HepG2 (cell line): ENCODE measurements at regions not wholly inside any gene's neighbourhood (a gene's known extent, or its start where the extent isn't known, plus 50 kb on each side); places are given as distances from the start of the nearest gene placed in this dataset.

Experiments used
- ELF1 ChIP-seq: sonication (generic); formaldehyde crosslinking; IDR thresholded peaks from 2 replicates; pipeline ENCODE4 v1.4.0; 2020; ENCODE audit warnings: missing genetic modification reagents
- ELF4 ChIP-seq: sonication (generic); formaldehyde crosslinking; IDR thresholded peaks from 2 replicates; pipeline ENCODE4 v1.5.0; 2020; ENCODE audit warnings: missing genetic modification reagents, mild to moderate bottlenecking, moderate library complexity, borderline replicate concordance
- EZH2 ChIP-seq: conservative IDR thresholded peaks from 2 replicates; pipeline ENCODE4 v1.6.1; 2012; ENCODE audit warnings: mild to moderate bottlenecking, low read depth, low read length, moderate library complexity
- PCBP2 ChIP-seq: fragments of 200-400 bp; formaldehyde crosslinking; optimal IDR thresholded peaks from 2 replicates; pipeline ENCODE3; 2018; ENCODE audit warnings: low read length, low read depth; ENCODE audit not compliant: poor library complexity, severe bottlenecking
- POLR2A ChIP-seq, 2 experiments: IDR thresholded peaks; 2 replicates each; pipeline ENCODE4 v1.6.1; 2011; ENCODE audit warnings: low read depth in 2 of 2, low read length in 2 of 2, mild to moderate bottlenecking in 1 of 2, moderate library complexity in 1 of 2; ENCODE audit not compliant: insufficient read depth in 1 of 2
- ZNF292 ChIP-seq: sonication (generic); formaldehyde crosslinking; IDR thresholded peaks from 2 replicates; pipeline ENCODE4 v1.8.1; 2022; ENCODE audit warnings: mild to moderate bottlenecking, low read depth, missing genetic modification reagents, borderline replicate concordance
- ZNF670 ChIP-seq: sonication (generic); formaldehyde crosslinking; IDR thresholded peaks from 2 replicates; pipeline ENCODE4 v1.8.0; 2022; ENCODE audit warnings: mild to moderate bottlenecking, missing genetic modification reagents, borderline replicate concordance
- TF ChIP-seq, protein P1 (sequence below): sonication (generic); formaldehyde crosslinking; IDR thresholded peaks from 2 replicates; pipeline ENCODE4 v1.5.0; 2020; ENCODE audit warnings: mild to moderate bottlenecking, missing genetic modification reagents, moderate library complexity
- TF ChIP-seq, protein P2 (sequence below): sonication (generic); formaldehyde crosslinking; IDR thresholded peaks from 2 replicates; pipeline ENCODE4 v1.4.0; 2020; ENCODE audit warnings: missing genetic modification reagents
- TF ChIP-seq, protein P3 (sequence below): IDR thresholded peaks from 2 replicates; pipeline ENCODE4 v1.6.1; 2012; ENCODE audit warnings: inconsistent platforms
- TF ChIP-seq, protein P4 (sequence below): sonication (generic); formaldehyde crosslinking; IDR thresholded peaks from 2 replicates; pipeline ENCODE4 v1.5.0; 2020; ENCODE audit warnings: missing genetic modification reagents, mild to moderate bottlenecking, borderline replicate concordance
- TF ChIP-seq, protein P5 (sequence below), 2 experiments: sonication (generic) in 1 of 2; formaldehyde crosslinking in 1 of 2; IDR thresholded peaks; 2 replicates each; pipeline versions ENCODE4 v1.5.1 to v1.6.1; 2011 to 2020; ENCODE audit warnings: borderline replicate concordance in 1 of 2, low read depth in 1 of 2, low read length in 1 of 2, mild to moderate bottlenecking in 1 of 2, missing genetic modification reagents in 1 of 2, moderate library complexity in 1 of 2

DNA sequence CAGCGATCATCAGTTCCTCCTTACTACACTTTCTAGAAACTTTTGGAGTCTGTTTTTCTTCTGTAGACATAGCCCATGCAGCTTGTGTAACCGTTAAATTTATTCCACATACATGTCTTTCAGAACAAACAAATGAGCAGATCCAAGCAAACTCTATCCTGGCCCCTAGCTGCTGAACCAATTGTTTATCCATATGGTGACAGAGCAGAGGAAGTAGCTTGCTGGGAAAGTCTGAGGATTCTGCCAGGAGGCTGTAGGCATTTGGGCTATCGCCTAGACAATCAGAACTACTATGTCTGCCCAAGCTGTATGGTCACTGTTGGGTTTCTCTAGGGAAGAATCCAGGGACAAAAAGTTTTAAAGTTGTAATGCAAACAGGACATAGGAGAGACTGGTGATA lies 343.7 kb downstream of the SPRY2 start:
- no peak for TF ChIP-seq ZNF670 (CRISPR knock-in tag)
- no peak for TF ChIP-seq ZNF292 (CRISPR knock-in tag)
- TF ChIP-seq, protein P1, sequence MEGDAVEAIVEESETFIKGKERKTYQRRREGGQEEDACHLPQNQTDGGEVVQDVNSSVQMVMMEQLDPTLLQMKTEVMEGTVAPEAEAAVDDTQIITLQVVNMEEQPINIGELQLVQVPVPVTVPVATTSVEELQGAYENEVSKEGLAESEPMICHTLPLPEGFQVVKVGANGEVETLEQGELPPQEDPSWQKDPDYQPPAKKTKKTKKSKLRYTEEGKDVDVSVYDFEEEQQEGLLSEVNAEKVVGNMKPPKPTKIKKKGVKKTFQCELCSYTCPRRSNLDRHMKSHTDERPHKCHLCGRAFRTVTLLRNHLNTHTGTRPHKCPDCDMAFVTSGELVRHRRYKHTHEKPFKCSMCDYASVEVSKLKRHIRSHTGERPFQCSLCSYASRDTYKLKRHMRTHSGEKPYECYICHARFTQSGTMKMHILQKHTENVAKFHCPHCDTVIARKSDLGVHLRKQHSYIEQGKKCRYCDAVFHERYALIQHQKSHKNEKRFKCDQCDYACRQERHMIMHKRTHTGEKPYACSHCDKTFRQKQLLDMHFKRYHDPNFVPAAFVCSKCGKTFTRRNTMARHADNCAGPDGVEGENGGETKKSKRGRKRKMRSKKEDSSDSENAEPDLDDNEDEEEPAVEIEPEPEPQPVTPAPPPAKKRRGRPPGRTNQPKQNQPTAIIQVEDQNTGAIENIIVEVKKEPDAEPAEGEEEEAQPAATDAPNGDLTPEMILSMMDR (CRISPR knock-in tag) = no peak
- TF ChIP-seq POLR2A (IDR thresholded peaks at IDR 0.05; ENCODE audit: insufficient read depth in 1 of 2, low read depth in 2 of 2, low read length in 2 of 2) = no peak
- TF ChIP-seq, protein P2, sequence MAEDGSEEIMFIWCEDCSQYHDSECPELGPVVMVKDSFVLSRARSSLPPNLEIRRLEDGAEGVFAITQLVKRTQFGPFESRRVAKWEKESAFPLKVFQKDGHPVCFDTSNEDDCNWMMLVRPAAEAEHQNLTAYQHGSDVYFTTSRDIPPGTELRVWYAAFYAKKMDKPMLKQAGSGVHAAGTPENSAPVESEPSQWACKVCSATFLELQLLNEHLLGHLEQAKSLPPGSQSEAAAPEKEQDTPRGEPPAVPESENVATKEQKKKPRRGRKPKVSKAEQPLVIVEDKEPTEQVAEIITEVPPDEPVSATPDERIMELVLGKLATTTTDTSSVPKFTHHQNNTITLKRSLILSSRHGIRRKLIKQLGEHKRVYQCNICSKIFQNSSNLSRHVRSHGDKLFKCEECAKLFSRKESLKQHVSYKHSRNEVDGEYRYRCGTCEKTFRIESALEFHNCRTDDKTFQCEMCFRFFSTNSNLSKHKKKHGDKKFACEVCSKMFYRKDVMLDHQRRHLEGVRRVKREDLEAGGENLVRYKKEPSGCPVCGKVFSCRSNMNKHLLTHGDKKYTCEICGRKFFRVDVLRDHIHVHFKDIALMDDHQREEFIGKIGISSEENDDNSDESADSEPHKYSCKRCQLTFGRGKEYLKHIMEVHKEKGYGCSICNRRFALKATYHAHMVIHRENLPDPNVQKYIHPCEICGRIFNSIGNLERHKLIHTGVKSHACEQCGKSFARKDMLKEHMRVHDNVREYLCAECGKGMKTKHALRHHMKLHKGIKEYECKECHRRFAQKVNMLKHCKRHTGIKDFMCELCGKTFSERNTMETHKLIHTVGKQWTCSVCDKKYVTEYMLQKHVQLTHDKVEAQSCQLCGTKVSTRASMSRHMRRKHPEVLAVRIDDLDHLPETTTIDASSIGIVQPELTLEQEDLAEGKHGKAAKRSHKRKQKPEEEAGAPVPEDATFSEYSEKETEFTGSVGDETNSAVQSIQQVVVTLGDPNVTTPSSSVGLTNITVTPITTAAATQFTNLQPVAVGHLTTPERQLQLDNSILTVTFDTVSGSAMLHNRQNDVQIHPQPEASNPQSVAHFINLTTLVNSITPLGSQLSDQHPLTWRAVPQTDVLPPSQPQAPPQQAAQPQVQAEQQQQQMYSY (CRISPR knock-in tag) = no peak
- TF ChIP-seq, protein P3, sequence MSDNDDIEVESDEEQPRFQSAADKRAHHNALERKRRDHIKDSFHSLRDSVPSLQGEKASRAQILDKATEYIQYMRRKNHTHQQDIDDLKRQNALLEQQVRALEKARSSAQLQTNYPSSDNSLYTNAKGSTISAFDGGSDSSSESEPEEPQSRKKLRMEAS = no peak
- TF ChIP-seq, protein P4, sequence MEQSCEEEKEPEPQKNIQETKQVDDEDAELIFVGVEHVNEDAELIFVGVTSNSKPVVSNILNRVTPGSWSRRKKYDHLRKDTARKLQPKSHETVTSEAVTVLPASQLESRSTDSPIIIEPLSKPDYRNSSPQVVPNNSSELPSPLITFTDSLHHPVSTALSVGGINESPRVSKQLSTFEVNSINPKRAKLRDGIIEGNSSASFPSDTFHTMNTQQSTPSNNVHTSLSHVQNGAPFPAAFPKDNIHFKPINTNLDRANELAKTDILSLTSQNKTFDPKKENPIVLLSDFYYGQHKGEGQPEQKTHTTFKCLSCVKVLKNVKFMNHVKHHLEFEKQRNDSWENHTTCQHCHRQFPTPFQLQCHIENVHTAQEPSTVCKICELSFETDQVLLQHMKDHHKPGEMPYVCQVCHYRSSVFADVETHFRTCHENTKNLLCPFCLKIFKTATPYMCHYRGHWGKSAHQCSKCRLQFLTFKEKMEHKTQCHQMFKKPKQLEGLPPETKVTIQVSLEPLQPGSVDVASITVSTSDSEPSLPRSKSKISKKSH (CRISPR knock-in tag) = no peak
- TF ChIP-seq, protein P5, sequence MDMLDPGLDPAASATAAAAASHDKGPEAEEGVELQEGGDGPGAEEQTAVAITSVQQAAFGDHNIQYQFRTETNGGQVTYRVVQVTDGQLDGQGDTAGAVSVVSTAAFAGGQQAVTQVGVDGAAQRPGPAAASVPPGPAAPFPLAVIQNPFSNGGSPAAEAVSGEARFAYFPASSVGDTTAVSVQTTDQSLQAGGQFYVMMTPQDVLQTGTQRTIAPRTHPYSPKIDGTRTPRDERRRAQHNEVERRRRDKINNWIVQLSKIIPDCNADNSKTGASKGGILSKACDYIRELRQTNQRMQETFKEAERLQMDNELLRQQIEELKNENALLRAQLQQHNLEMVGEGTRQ (IDR thresholded peaks at IDR 0.05; ENCODE audit: low read depth, low read length) = no peak
- TF ChIP-seq, protein P5 (CRISPR knock-in tag; IDR thresholded peaks at IDR 0.05; ENCODE audit: borderline replicate concordance) = no peak
- TF ChIP-seq ELF1 = no peak
- no peak for TF ChIP-seq EZH2
- TF ChIP-seq PCBP2 = no peak
- TF ChIP-seq ELF4 (CRISPR knock-in tag) = no peak
